DMS114 treated with DMSO at 0.1 percent for 48 hours (cell line): ENCODE measurements at regions not wholly inside any gene's neighbourhood (a gene's known extent, or its start where the extent isn't known, plus 50 kb on each side); places are given as distances from the start of the nearest gene placed in this dataset.

Experiments used
- DNase-seq: peaks from one replicate; lab custom pipeline; 2025; ENCODE audit not compliant: unreplicated experiment; lab: John Stamatoyannopoulos, UW

GRCh38 chr2:180482696-180483095, 475.6 kb upstream of the CWC22 start:
- DNase-seq: no peak

GRCh38 chr2:180481998-180482397, 474.9 kb upstream of the CWC22 start:
- no peak for DNase-seq

- no peak for DNase-seq
Observed at GRCh38 chr2:180478883-180479282, 471.8 kb upstream of the CWC22 start.

- no peak for DNase-seq
Observed at GRCh38 chr2:180474716-180475115, 467.6 kb upstream of the CWC22 start.

GRCh38 chr2:180473456-180473855, 466.4 kb upstream of the CWC22 start:
- DNase-seq: no peak

- no peak for DNase-seq
Observed at GRCh38 chr2:180472133-180472532, 465.0 kb upstream of the CWC22 start.

- DNase-seq: no peak
Observed at GRCh38 chr2:180463608-180464007, 456.5 kb upstream of the CWC22 start.

GRCh38 chr2:180461761-180462160, 454.7 kb upstream of the CWC22 start:
- DNase-seq: no peak

- no peak for DNase-seq
Observed at GRCh38 chr2:180456801-180457200, 449.7 kb upstream of the CWC22 start.

- no peak for DNase-seq
Observed at GRCh38 chr2:180450841-180451240, 443.7 kb upstream of the CWC22 start.

GRCh38 chr2:180449171-180449915, 442.2 kb upstream of the CWC22 start:
- DNase-seq: no peak

GRCh38 chr2:180446492-180446891, 439.4 kb upstream of the CWC22 start:
- DNase-seq: no peak

GRCh38 chr2:180443888-180444287, 436.8 kb upstream of the CWC22 start:
- DNase-seq: no peak

- no peak for DNase-seq
Observed at GRCh38 chr2:180442860-180443644, 436.0 kb upstream of the CWC22 start.

GRCh38 chr2:180419212-180419611, 412.1 kb upstream of the CWC22 start:
- no peak for DNase-seq

- DNase-seq: no peak
Observed at GRCh38 chr2:180416627-180417026, 409.5 kb upstream of the CWC22 start.

GRCh38 chr2:180413336-180413735, 406.2 kb upstream of the CWC22 start:
- DNase-seq: no peak

GRCh38 chr2:180412219-180412618, 405.1 kb upstream of the CWC22 start:
- no peak for DNase-seq

- no peak for DNase-seq
Observed at GRCh38 chr2:180411661-180412060, 404.6 kb upstream of the CWC22 start.

- DNase-seq: no peak
Observed at GRCh38 chr2:180406687-180407086, 399.6 kb upstream of the CWC22 start.

GRCh38 chr2:180405520-180405919, 398.4 kb upstream of the CWC22 start:
- DNase-seq: no peak

- no peak for DNase-seq
Observed at GRCh38 chr2:180394305-180394704, 387.2 kb upstream of the CWC22 start.
